ENCODE measurements at regions not wholly inside any gene's neighbourhood (a gene's known extent, or its start where the extent isn't known, plus 50 kb on each side); places are given as distances from the start of the nearest gene placed in this dataset.

DNA sequence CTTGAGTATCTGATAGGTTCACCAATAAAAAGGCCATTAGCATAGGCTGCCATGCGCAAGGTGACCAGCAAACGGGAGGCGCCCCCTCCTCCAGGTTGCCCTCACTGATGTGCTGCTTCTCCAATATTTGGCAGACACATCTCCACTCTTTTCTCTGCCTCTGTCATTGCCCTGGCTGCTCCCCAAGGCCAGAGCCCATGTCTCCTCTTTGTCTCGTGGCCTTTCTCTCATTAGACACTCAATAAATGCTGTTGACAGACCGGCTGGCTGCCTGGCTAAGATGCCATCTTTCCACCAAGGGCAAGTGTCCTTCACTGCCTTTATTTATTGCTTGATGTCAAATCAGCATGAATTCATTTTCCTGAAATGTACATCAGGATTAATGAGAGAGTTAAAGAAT lies 404.0 kb upstream of the KIF2A start:
- TF ChIP-seq, protein P1, sequence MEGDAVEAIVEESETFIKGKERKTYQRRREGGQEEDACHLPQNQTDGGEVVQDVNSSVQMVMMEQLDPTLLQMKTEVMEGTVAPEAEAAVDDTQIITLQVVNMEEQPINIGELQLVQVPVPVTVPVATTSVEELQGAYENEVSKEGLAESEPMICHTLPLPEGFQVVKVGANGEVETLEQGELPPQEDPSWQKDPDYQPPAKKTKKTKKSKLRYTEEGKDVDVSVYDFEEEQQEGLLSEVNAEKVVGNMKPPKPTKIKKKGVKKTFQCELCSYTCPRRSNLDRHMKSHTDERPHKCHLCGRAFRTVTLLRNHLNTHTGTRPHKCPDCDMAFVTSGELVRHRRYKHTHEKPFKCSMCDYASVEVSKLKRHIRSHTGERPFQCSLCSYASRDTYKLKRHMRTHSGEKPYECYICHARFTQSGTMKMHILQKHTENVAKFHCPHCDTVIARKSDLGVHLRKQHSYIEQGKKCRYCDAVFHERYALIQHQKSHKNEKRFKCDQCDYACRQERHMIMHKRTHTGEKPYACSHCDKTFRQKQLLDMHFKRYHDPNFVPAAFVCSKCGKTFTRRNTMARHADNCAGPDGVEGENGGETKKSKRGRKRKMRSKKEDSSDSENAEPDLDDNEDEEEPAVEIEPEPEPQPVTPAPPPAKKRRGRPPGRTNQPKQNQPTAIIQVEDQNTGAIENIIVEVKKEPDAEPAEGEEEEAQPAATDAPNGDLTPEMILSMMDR (IDR thresholded peaks at IDR 0.05): no peak
- TF ChIP-seq POLR2A (IDR thresholded peaks at IDR 0.05): no peak

Measured in lower leg skin (tissue), 3 donors.